ENCODE measurements at regions not wholly inside any gene's neighbourhood (a gene's known extent, or its start where the extent isn't known, plus 50 kb on each side); places are given as distances from the start of the nearest gene placed in this dataset.

GRCh38 chr12:116382686-116383530 lies 105.4 kb upstream of the MED13L start:
- DNase-seq: no peak

- DNase-seq: no peak
Measured at GRCh38 chr12:116384175-116384574, 106.7 kb upstream of the MED13L start.

GRCh38 chr12:116384691-116385485 lies 107.4 kb upstream of the MED13L start:
- DNase-seq: no peak

- no peak for DNase-seq
Measured at GRCh38 chr12:116385486-116386217, 108.2 kb upstream of the MED13L start.

- DNase-seq: no peak
Measured at GRCh38 chr12:116389326-116389725, 111.8 kb upstream of the MED13L start.

GRCh38 chr12:116389990-116390389 lies 112.5 kb upstream of the MED13L start:
- DNase-seq: no peak

GRCh38 chr12:116390401-116391335 lies 113.2 kb upstream of the MED13L start:
- DNase-seq: no peak

GRCh38 chr12:116391501-116391900 lies 114.0 kb upstream of the MED13L start:
- DNase-seq: no peak

GRCh38 chr12:116392061-116392460 lies 114.6 kb upstream of the MED13L start:
- DNase-seq: no peak

- DNase-seq: no peak
Measured at GRCh38 chr12:116393255-116393654, 115.8 kb upstream of the MED13L start.

GRCh38 chr12:116393859-116394650 lies 116.6 kb upstream of the MED13L start:
- DNase-seq: no peak

- DNase-seq: no peak
Measured at GRCh38 chr12:116395396-116395795, 117.9 kb upstream of the MED13L start.

- DNase-seq: no peak
Measured at GRCh38 chr12:116397148-116397547, 119.7 kb upstream of the MED13L start.

- no peak for DNase-seq
Measured at GRCh38 chr12:116398193-116398592, 120.7 kb upstream of the MED13L start.

GRCh38 chr12:116399055-116399454 lies 121.6 kb upstream of the MED13L start:
- no peak for DNase-seq

- no peak for DNase-seq
Measured at GRCh38 chr12:116400636-116401372, 123.3 kb upstream of the MED13L start.

GRCh38 chr12:116401565-116401964 lies 124.1 kb upstream of the MED13L start:
- DNase-seq: no peak

GRCh38 chr12:116402163-116402939 lies 124.9 kb upstream of the MED13L start:
- no peak for DNase-seq

- no peak for DNase-seq
Measured at GRCh38 chr12:116403546-116403945, 126.1 kb upstream of the MED13L start.

GRCh38 chr12:116404247-116404646 lies 126.8 kb upstream of the MED13L start:
- no peak for DNase-seq
